ENCODE measurements at regions not wholly inside any gene's neighbourhood (a gene's known extent, or its start where the extent isn't known, plus 50 kb on each side); places are given as distances from the start of the nearest gene placed in this dataset.
"Not testable (repeated sequence)": the region's sequence is repeated elsewhere in the genome, so short reads cannot be mapped to it uniquely, and the experiment has no call there.

DNA sequence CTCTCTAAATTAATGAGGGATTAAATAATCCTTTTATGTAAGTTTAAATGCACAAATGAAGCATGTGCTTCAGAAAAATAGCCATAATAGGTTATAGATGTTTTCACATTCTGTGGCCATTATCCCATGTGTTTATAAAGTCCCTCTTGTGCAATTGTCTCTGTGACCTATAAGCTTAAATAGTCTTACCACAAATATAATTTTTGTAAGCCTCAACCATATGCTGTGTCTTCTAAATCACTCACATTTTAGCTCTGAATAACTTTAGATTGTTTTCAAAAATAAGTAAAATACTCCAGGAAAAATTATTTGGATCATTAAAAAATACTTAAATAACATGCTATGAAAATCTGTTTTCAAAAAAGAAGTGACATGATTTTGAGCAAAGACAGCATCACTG, 1894.7 kb downstream of the MAT2B start:
- no peak overlapping the region for H3K4me3 ChIP-seq (ENCODE audit: low read depth, low read length)
- TF ChIP-seq, protein P1, sequence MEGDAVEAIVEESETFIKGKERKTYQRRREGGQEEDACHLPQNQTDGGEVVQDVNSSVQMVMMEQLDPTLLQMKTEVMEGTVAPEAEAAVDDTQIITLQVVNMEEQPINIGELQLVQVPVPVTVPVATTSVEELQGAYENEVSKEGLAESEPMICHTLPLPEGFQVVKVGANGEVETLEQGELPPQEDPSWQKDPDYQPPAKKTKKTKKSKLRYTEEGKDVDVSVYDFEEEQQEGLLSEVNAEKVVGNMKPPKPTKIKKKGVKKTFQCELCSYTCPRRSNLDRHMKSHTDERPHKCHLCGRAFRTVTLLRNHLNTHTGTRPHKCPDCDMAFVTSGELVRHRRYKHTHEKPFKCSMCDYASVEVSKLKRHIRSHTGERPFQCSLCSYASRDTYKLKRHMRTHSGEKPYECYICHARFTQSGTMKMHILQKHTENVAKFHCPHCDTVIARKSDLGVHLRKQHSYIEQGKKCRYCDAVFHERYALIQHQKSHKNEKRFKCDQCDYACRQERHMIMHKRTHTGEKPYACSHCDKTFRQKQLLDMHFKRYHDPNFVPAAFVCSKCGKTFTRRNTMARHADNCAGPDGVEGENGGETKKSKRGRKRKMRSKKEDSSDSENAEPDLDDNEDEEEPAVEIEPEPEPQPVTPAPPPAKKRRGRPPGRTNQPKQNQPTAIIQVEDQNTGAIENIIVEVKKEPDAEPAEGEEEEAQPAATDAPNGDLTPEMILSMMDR (IDR thresholded peaks at IDR 0.05; ENCODE audit: low read depth, low read length, missing control alignments) = no peak
- no peak for DNase-seq (ENCODE audit: low read depth)

DNA sequence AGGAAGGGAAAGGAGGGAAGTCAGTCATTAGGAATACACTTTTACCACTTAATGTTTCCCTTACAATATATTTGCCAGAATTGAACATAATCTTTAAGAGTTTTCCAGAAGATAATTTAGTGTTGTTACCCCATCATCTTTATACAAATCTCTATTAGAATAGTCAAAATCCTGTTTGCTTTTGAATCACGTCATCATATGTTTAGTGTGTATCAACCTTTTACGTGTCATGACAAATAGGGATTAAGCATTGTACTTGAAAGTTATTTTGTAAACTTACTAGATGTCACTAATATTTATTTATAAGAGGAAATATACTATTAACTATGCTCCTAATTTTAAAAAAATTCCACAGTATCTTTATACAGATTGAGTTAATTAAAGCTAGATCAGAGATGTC, 1899.5 kb downstream of the MAT2B start:
- TF ChIP-seq, protein P1 (IDR thresholded peaks at IDR 0.05; ENCODE audit: low read depth, low read length, missing control alignments) = no peak
- DNase-seq (ENCODE audit: low read depth) = no peak
- H3K4me3 ChIP-seq (ENCODE audit: low read depth, low read length) = no peak overlapping the region

DNA sequence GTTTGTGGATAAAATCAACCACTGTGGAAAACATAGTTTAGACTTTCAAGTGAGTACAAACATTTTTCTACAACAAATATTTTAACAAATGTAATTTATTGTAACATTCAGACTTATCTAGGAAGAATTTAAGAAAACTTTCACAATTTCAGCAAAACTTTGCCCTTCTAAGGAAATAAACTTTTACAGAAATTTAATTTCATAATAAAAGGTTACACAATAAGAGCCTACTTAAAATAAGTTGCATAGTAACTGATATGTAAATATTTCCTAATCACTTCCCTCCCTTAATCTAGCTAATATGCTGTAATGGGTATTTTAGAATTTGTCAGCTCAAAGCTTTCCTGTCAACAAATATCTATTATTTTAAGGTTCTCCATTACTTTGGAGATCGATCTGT, 1899.9 kb downstream of the MAT2B start:
- no peak for DNase-seq (ENCODE audit: low read depth)
- TF ChIP-seq, protein P1 (IDR thresholded peaks at IDR 0.05; ENCODE audit: low read depth, low read length, missing control alignments) = no peak
- H3K4me3 ChIP-seq (ENCODE audit: low read depth, low read length) = no peak overlapping the region

DNA sequence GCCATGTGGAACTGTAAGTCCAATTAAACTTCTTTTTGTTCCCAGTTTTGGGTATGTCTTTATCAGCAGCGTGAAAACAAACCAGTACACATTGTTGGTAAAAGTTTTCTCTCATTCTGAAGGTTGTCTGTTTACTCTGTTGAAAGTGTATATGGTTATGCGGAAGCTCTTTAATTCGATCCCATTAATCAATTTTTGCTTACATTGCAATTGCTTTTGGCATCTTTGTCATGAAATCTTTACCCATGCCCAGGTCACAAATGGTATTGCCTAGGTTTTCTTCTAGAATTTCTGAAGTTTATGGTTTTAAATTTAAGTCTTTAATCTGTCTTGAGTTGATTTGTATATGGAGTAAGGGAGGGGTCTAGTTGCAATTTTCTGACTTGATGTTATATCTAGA, 1901.9 kb downstream of the MAT2B start:
- no peak overlapping the region for H3K4me3 ChIP-seq (ENCODE audit: low read depth, low read length)
- no peak for DNase-seq (ENCODE audit: low read depth)
- TF ChIP-seq, protein P1 (IDR thresholded peaks at IDR 0.05; ENCODE audit: low read depth, low read length, missing control alignments) = no peak

DNA sequence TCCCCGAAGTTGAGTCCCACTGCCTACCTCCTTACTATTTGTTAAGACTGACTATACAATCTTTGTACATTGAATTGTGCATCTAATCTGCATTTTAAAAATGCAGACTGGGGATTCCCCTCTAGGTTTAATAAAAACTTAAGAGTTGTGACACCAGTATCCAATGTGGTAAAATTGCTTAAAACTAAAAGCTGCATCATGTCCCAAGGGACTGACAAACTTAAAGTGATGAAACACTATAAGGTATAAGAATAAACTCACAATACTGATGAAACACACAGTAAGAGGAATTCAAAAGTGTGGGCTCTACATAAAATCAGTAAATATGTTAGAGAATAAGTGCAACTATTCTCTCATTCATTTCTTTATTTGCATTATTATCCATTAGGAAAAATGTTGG, 1905.1 kb downstream of the MAT2B start:
- no peak overlapping the region for H3K4me3 ChIP-seq (ENCODE audit: low read depth, low read length)
- no peak for DNase-seq (ENCODE audit: low read depth)
- TF ChIP-seq, protein P1 (IDR thresholded peaks at IDR 0.05; ENCODE audit: low read depth, low read length, missing control alignments) = no peak

DNA sequence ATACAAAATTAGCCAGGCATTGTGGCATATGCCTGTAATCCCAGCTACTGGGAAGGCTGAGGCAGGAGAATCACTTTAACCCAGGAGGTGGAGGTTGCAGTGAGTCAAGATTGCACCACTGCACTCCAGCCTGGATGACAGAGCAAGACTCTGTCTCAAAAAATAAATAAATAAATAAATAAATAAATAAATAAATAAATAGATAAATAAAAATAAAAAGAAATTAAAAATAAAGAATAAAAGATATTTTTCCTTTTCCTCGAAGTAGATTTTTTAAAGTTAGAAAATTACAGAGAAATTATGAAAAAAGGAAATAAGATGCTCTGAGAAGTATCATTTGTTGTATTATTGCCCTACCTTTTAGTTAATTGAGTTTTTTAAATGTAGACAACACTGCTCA, 1906.1 kb downstream of the MAT2B start:
- not testable (repeated sequence) for DNase-seq (ENCODE audit: low read depth)

DNA sequence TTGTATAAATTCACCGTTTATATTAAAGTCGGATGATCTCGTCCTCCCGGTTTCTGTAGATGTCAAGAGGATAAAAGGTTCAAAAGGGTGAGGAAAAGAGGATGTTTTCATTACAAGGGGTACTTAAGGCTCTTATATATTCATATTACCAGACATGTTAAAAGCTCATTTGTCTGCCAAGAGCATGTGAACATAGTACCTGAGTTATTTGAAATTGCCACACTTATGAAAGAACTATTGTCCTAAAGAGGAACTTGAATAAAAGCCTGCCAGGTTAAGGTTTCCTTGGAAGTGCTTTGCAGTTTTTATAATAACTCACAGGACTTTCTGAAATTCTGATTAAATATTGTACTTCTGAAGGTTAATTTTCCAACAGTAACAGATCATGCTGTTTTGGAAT, 1915.1 kb downstream of the MAT2B start:
- TF ChIP-seq, protein P1 (IDR thresholded peaks at IDR 0.05; ENCODE audit: low read depth, low read length, missing control alignments) = no peak
- H3K4me3 ChIP-seq (ENCODE audit: low read depth, low read length) = no peak overlapping the region
- DNase-seq (ENCODE audit: low read depth) = no peak

More for the DNA sequence above, 1906.1 kb downstream of the MAT2B start:
- not testable (repeated sequence) for H3K4me3 ChIP-seq (ENCODE audit: low read depth, low read length)

Data from GM12864 (cell line).